Stimulated activated naive CD8-positive, alpha-beta T cell treated with anti-CD3 and anti-CD28 coated beads, Interleukin-15, amount 100 ng/mL, for 72 hours (primary cell): ENCODE measurements at regions not wholly inside any gene's neighbourhood (a gene's known extent, or its start where the extent isn't known, plus 50 kb on each side); places are given as distances from the start of the nearest gene placed in this dataset.
A peak's percentile ranks its signal among the peaks of the same experiment; 100 is the strongest.

Experiments
- ATAC-seq: fragments of 150-1000 bp; cut with Tn5 transposase; 2 replicates; pipeline ENCODE4 v1.10.0; 2021; ENCODE audit warnings: mild to moderate bottlenecking, moderate library complexity
- DNase-seq, 2 donors: peaks; one replicate each; pipeline ENCODE4 v3.0.0; 2021 to 2022
- H3K27ac Mint-ChIP-seq, 2 donors: one replicate each; pipeline ENCODE4 v1.8.0; 2022; ENCODE audit warnings: mild to moderate bottlenecking in 2 of 2, mixed read lengths in 2 of 2, moderate library complexity in 2 of 2
- H3K27me3 Mint-ChIP-seq: one replicate; pipeline ENCODE4 v1.8.0; 2022; ENCODE audit warnings: mixed read lengths
- H3K4me1 Mint-ChIP-seq: one replicate; pipeline ENCODE4 v1.8.0; 2022; ENCODE audit warnings: mild to moderate bottlenecking, mixed read lengths
- H3K4me3 Mint-ChIP-seq, 2 donors: one replicate each; pipeline ENCODE4 v1.8.0; 2022; ENCODE audit warnings: mild to moderate bottlenecking in 2 of 2, mixed read lengths in 2 of 2, moderate library complexity in 1 of 2
- H3K9me3 Mint-ChIP-seq, 2 donors: one replicate each; pipeline ENCODE4 v1.8.0; 2022; ENCODE audit warnings: mixed read lengths in 2 of 2

GRCh38 chr7:106777674-106778299, 87.3 kb upstream of the PIK3CG start:
- DNase-seq (no peak), ATAC-seq (no peak)
- H3K9me3 Mint-ChIP-seq: peaks cover 9 to 11% of the 10 kb centered on the region in 2 donors
- H3K27ac Mint-ChIP-seq: peak overlapping the region in 1 of 2 donors; percentile 23
- H3K4me1 Mint-ChIP-seq: peaks cover 24% of the 10 kb centered on the region
- no peaks in the 10 kb centered on the region for H3K27me3 Mint-ChIP-seq
- H3K4me3 Mint-ChIP-seq: no peak overlapping the region

- no peak for DNase-seq
- peaks cover 16% of the 10 kb centered on the region for H3K4me1 Mint-ChIP-seq
- no peaks in the 10 kb centered on the region for H3K27me3 Mint-ChIP-seq
- no peak overlapping the region for H3K4me3 Mint-ChIP-seq
- no peak for ATAC-seq
- no peak overlapping the region for H3K27ac Mint-ChIP-seq
- H3K9me3 Mint-ChIP-seq: peaks cover 9 to 11% of the 10 kb centered on the region in 2 donors
These were observed 86.3 kb upstream of the PIK3CG start for GRCh38 chr7:106778656-106779250.

DNA sequence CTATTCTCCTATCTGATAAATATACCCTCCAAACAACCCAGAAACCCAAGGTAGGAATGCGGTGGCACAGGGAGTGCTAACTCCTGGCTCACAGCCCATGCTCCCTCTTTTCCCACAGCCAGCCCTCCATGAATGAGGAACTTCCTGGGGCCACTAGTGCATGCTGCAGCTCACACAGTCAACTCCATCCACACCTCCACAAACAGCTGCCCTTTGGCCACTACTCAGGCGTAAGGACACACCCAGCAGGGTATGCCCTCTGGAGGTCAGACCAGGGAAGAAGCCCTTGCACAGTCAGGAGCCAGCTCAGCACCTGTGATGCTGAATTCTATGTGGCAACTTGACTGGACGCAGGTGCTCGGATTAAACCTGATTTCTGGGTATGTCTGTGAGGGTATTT, 85.2 kb upstream of the PIK3CG start:
- Mint-ChIP-seq H3K27ac (no peak overlapping the region), H3K9me3 (peaks cover 9 to 11% of the 10 kb centered on the region in 2 donors), H3K27me3 (no peaks in the 10 kb centered on the region), H3K4me1 (peaks cover 10% of the 10 kb centered on the region), H3K4me3 (no peak overlapping the region)
- no peak for DNase-seq
- ATAC-seq: peak; percentile 60

DNA sequence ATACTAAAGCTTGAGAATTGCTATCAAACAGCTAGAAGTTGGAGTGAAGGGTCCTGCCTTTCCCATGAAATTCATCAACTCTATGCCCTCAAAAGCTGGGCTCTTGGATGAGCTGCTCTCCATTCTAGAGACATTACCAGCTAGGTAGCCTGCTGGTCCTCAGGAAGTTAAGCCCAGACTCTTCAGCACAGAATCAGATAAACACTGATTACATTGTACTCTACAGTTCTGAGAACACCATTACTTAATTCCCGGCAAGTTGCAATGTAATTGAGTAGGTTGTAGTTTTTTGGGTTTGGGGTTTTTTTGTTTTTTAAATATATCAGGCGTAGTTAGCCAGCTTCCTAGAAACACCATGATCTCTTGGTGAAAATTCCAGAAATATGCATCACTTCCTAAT, 84.1 kb upstream of the PIK3CG start:
- no peak for ATAC-seq

GRCh38 chr7:106781828-106782544, 83.1 kb upstream of the PIK3CG start:
- Mint-ChIP-seq H3K27ac (no peak overlapping the region), H3K4me1 (no peaks in the 10 kb centered on the region), H3K27me3 (no peaks in the 10 kb centered on the region), H3K9me3 (peaks cover 2 to 3% of the 10 kb centered on the region in 2 donors), H3K4me3 (no peak overlapping the region)
- DNase-seq: no peak
- ATAC-seq: no peak

More for the DNA sequence above, 84.1 kb upstream of the PIK3CG start:
- no peak overlapping the region for H3K4me3 Mint-ChIP-seq
- peaks cover 9 to 11% of the 10 kb centered on the region in 2 donors for H3K9me3 Mint-ChIP-seq
- no peak overlapping the region for H3K27ac Mint-ChIP-seq
- H3K4me1 Mint-ChIP-seq: peaks cover under 1% of the 10 kb centered on the region
- no peaks in the 10 kb centered on the region for H3K27me3 Mint-ChIP-seq
- no peak for DNase-seq

- DNase-seq: no peak
- Mint-ChIP-seq H3K9me3 (no peaks in the 10 kb centered on the region), H3K27me3 (no peaks in the 10 kb centered on the region), H3K4me3 (no peak overlapping the region), H3K4me1 (no peaks in the 10 kb centered on the region), H3K27ac (no peak overlapping the region)
- no peak for ATAC-seq
These were observed 81.8 kb upstream of the PIK3CG start for GRCh38 chr7:106783286-106783685.

DNA sequence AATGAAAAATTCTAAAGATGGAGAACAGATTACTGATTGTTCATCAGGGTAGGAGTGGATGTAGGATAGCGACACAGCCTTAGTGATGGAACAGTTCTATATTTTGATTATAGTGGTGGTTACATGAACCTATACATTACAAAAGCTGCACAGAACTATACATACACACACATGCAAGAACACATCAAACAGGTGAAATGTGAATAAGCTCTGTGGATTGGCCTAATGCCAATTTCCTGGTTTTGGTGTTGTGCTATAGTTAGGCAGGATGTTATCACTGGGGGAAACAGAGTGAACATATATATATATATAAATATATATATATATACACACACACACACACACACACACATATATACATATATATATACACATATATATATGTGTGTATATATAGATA, 76.4 kb upstream of the PIK3CG start:
- DNase-seq (no peak), ATAC-seq (peak; percentile 33)
- H3K4me3 Mint-ChIP-seq: no peak overlapping the region
- H3K27ac Mint-ChIP-seq: no peak overlapping the region
- no peaks in the 10 kb centered on the region for H3K27me3 Mint-ChIP-seq
- no peaks in the 10 kb centered on the region for H3K9me3 Mint-ChIP-seq
- no peaks in the 10 kb centered on the region for H3K4me1 Mint-ChIP-seq

GRCh38 chr7:106791526-106791925, 73.6 kb upstream of the PIK3CG start:
- no peak for DNase-seq
- Mint-ChIP-seq H3K27ac (no peak overlapping the region), H3K27me3 (no peaks in the 10 kb centered on the region), H3K4me3 (no peak overlapping the region), H3K4me1 (no peaks in the 10 kb centered on the region), H3K9me3 (no peaks in the 10 kb centered on the region)
- ATAC-seq: no peak

GRCh38 chr7:106792233-106792926, 72.7 kb upstream of the PIK3CG start:
- H3K27ac Mint-ChIP-seq: no peak overlapping the region
- no peak overlapping the region for H3K4me3 Mint-ChIP-seq
- ATAC-seq: no peak
- no peaks in the 10 kb centered on the region for H3K27me3 Mint-ChIP-seq
- no peak for DNase-seq
- H3K9me3 Mint-ChIP-seq: peaks cover 0 to 7% of the 10 kb centered on the region in 2 donors
- no peaks in the 10 kb centered on the region for H3K4me1 Mint-ChIP-seq

- Mint-ChIP-seq H3K27ac (no peak overlapping the region), H3K9me3 (peaks cover 0 to 7% of the 10 kb centered on the region in 2 donors), H3K4me1 (no peaks in the 10 kb centered on the region), H3K27me3 (no peaks in the 10 kb centered on the region), H3K4me3 (no peak overlapping the region)
- DNase-seq: no peak
- ATAC-seq: no peak
These were observed 71.8 kb upstream of the PIK3CG start for GRCh38 chr7:106793015-106793975.

DNA sequence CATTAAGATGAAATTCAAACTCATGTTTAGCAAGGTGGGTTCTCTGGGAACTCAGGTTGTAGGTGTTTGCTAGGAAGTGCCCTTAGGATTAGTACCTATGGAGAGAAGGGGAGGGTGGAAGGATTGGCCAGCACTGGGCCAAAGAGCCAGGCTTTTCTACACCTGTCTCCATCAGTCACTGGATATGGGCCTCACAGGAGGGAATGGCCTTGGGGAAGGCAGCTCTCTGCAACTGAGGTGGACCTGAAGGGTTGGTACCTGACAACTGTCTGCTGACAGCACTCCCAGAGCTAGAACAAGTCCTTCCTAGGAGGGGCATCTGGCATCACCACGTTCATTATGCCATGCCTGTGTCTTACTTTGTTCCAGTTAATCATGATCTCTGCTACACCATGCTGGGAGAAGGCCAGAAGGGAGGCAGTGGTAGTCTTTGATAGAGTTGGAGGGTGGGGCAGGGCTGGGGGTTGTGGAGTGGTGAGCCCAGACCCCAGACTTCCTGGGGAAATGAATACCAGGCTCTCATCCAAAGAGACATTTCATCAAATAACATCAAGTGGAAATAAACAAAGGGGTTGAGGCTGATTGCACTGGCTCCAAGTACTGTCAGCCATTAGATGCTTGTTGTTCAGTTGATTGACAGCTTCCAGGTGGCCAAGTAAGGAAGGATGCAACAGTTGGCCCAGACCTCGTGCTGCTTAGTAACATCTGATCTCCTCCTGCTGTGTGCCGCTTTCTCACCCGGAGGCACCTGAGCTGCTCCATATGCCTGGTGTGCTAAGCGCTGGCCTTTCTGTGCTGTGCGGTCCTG, 70.6 kb upstream of the PIK3CG start:
- ATAC-seq (no peak), DNase-seq (no peak)
- no peaks in the 10 kb centered on the region for H3K4me1 Mint-ChIP-seq
- H3K9me3 Mint-ChIP-seq: peaks cover 0 to 7% of the 10 kb centered on the region in 2 donors
- H3K27me3 Mint-ChIP-seq: no peaks in the 10 kb centered on the region
- H3K4me3 Mint-ChIP-seq: no peak overlapping the region
- H3K27ac Mint-ChIP-seq: no peak overlapping the region

DNA sequence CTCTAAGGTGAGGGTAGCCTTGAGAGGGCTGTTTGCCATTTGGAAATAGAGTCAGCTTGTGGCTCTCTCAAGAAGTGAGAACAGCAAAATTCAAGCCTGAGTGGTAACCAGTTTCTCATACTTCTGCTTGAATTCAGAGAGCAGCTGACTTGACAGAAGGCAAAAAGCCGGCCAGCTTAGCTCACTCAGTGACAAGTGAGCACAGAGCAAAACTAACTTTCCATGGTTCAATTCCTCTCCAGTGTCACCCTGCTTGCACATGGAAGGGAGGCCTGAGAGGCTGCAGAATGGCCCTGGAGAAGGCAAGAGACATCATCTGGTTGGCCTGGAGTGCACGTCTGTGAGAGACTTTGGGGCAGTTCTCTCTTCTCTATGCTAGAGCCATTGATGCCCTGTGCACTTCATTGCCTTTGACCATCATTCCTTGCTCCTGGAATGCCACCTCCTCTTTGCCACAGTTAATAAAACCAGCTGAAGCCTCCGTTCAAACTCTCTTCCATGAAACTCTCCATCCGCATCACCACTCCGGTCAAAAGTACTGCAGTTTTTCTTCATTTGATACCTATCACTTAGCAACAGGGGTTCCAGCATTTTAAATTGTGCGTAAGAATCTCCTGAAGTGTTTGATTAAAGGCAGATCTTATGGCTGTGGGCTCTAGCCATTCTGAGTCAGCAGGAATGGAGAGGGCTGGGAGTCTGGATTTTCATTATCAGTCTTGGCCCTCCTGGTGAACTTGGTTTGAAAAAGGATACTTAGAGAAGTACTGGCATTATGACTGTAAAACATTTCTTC, 69.8 kb upstream of the PIK3CG start:
- Mint-ChIP-seq H3K4me3 (no peak overlapping the region), H3K9me3 (peaks cover 7 to 8% of the 10 kb centered on the region in 2 donors), H3K27ac (no peak overlapping the region), H3K27me3 (no peaks in the 10 kb centered on the region), H3K4me1 (no peaks in the 10 kb centered on the region)
- DNase-seq (no peak), ATAC-seq (no peak)

DNA sequence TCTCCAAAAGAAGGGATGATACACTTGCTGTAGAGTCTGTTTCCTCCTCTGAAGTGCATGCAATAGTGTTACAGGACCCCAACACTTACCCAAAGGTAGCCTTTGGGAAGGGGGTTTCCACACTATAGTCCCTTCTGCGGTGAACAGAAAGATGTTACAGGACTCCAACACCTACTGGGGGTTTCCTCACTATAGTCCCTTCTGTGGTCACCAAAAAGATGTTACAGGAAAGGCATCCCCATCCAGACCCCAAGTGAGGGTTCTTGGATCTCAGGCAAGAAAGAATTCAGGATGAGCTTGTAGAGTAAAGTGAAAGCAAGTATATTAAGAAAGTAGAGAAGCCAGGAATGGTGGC, 69.2 kb upstream of the PIK3CG start:
- Mint-ChIP-seq H3K27me3 (no peaks in the 10 kb centered on the region), H3K27ac (peak overlapping the region in 1 of 2 donors; percentile 58), H3K4me1 (no peaks in the 10 kb centered on the region), H3K9me3 (peaks cover 7 to 9% of the 10 kb centered on the region in 2 donors), H3K4me3 (no peak overlapping the region)
- DNase-seq (no peak), ATAC-seq (no peak)

- ATAC-seq: no peak
- no peaks in the 10 kb centered on the region for H3K4me1 Mint-ChIP-seq
- H3K4me3 Mint-ChIP-seq: no peak overlapping the region
- peaks cover 7 to 9% of the 10 kb centered on the region in 2 donors for H3K9me3 Mint-ChIP-seq
- no peak overlapping the region for H3K27ac Mint-ChIP-seq
- DNase-seq: no peak
- H3K27me3 Mint-ChIP-seq: no peaks in the 10 kb centered on the region
These were observed 67.1 kb upstream of the PIK3CG start for GRCh38 chr7:106797937-106798336.
